ENCODE measurements at regions not wholly inside any gene's neighbourhood (a gene's known extent, or its start where the extent isn't known, plus 50 kb on each side); places are given as distances from the start of the nearest gene placed in this dataset.

DNA sequence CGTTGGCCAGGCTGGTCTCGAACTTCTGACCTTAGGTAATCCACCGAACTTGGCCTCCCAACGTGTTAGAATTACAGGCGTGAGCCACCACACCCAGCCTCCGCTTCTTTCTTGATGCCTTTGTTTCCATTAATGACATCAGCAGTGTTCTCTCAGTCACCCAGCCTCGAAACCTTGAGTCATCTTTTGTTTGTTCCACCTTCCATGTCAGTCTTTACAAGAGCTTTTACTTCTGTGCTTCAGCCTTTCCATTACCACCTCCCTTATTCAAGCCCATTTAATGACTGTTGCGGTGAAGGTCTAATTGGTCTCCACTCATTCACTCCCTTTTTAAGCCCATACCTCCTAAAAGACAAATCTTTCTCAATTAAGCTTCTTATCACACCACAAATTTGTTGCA is 146.6 kb upstream of the ADGRL2 start:
- no peaks in the 10 kb centered on the region for H3K36me3 ChIP-seq (ENCODE audit: control insufficient read depth in 1 of 2, insufficient read depth in 2 of 2, low read depth in 1 of 2, low read length in 2 of 2)
- H3K9me3 ChIP-seq (ENCODE audit: control insufficient read depth, low read length) = no peaks in the 10 kb centered on the region
- H2AFZ ChIP-seq (ENCODE audit: low read depth, low read length) = no peak overlapping the region
- 94% methylated on average over 7 of the region's 8 CpGs for WGBS
- no peaks in the 10 kb centered on the region for H3K27me3 ChIP-seq (ENCODE audit: control insufficient read depth in 1 of 2, insufficient read depth in 1 of 2, low read length in 2 of 2)
- H3K18ac ChIP-seq (ENCODE audit: low read depth in 1 of 2, low read length in 2 of 2) = no peak overlapping the region
- no peak overlapping the region for H2AK5ac ChIP-seq (ENCODE audit: low read length, severe bottlenecking)
- H3K79me1 ChIP-seq (replicated peaks; ENCODE audit: low read length, poor library complexity, severe bottlenecking) = no peaks in the 10 kb centered on the region
- H3K4ac ChIP-seq (ENCODE audit: low read depth in 1 of 2, low read length in 2 of 2) = no peak overlapping the region
- H3K27ac ChIP-seq (ENCODE audit: low read length, poor library complexity, severe bottlenecking) = no peak overlapping the region
- no peak overlapping the region for H3K23ac ChIP-seq (ENCODE audit: low read length in 2 of 2)
- H4K8ac ChIP-seq (ENCODE audit: low read length) = no peak overlapping the region
- no peak overlapping the region for H2BK120ac ChIP-seq (ENCODE audit: low read depth, low read length)
- no peak overlapping the region for H3K14ac ChIP-seq (ENCODE audit: low read length in 2 of 2)
- H3K9ac ChIP-seq (ENCODE audit: low read length) = no peak overlapping the region
- no peak overlapping the region for H2BK5ac ChIP-seq (ENCODE audit: low read depth, low read length, poor library complexity, severe bottlenecking)
- no peak overlapping the region for H4K91ac ChIP-seq (ENCODE audit: low read length)
- no peak overlapping the region for H3K4me2 ChIP-seq (ENCODE audit: low read length, poor library complexity, severe bottlenecking)
- no peak for DNase-seq
- H2BK15ac ChIP-seq (ENCODE audit: low read depth, poor library complexity, severe bottlenecking) = peak overlapping the region; percentile 52
- H2BK12ac ChIP-seq (ENCODE audit: low read length in 2 of 2) = no peak overlapping the region
- H3K4me3 ChIP-seq (ENCODE audit: insufficient read depth in 1 of 2, low read depth in 1 of 2, low read length in 2 of 2) = no peak overlapping the region
- no peaks in the 10 kb centered on the region for H3K4me1 ChIP-seq (ENCODE audit: control insufficient read depth, insufficient read depth, low read depth, low read length)

DNA sequence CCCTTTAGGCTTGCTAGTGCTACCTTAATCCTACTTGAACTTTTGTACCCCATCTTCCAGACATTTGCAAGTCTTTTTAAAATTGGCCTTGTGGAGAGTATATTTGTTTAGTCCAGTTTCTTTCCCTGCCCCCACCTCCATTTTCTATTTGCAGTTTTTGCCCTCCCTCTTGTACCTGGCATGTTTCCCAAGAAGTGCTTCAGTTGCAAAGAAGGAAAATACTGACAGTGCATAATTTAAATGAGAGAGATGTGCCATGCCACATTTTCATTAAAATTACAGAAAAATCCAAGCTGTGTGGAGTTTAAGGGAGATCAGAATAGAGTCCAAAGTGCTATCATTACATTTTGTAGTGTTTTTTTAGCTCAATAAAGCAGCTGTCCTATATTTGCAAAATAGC is 150.0 kb upstream of the ADGRL2 start:
- H3K27me3 ChIP-seq (ENCODE audit: control insufficient read depth in 1 of 2, insufficient read depth in 1 of 2, low read length in 2 of 2) = no peaks in the 10 kb centered on the region
- no peak overlapping the region for H3K9ac ChIP-seq (ENCODE audit: low read length)
- no peaks in the 10 kb centered on the region for H3K79me1 ChIP-seq (replicated peaks; ENCODE audit: low read length, poor library complexity, severe bottlenecking)
- no peak overlapping the region for H3K4ac ChIP-seq (ENCODE audit: low read depth in 1 of 2, low read length in 2 of 2)
- no peak overlapping the region for H3K18ac ChIP-seq (ENCODE audit: low read depth in 1 of 2, low read length in 2 of 2)
- H2AK5ac ChIP-seq (ENCODE audit: low read length, severe bottlenecking) = no peak overlapping the region
- no peak overlapping the region for H2AFZ ChIP-seq (ENCODE audit: low read depth, low read length)
- no peaks in the 10 kb centered on the region for H3K36me3 ChIP-seq (ENCODE audit: control insufficient read depth in 1 of 2, insufficient read depth in 2 of 2, low read depth in 1 of 2, low read length in 2 of 2)
- H3K27ac ChIP-seq (ENCODE audit: low read length, poor library complexity, severe bottlenecking) = no peak overlapping the region
- no peak overlapping the region for H3K4me2 ChIP-seq (ENCODE audit: low read length, poor library complexity, severe bottlenecking)
- H2BK12ac ChIP-seq (ENCODE audit: low read length in 2 of 2) = no peak overlapping the region
- H3K14ac ChIP-seq (ENCODE audit: low read length in 2 of 2) = no peak overlapping the region
- H3K4me3 ChIP-seq (ENCODE audit: insufficient read depth in 1 of 2, low read depth in 1 of 2, low read length in 2 of 2) = no peak overlapping the region
- no peak overlapping the region for H4K8ac ChIP-seq (ENCODE audit: low read length)
- no peak for DNase-seq
- no peaks in the 10 kb centered on the region for H3K9me3 ChIP-seq (ENCODE audit: control insufficient read depth, low read length)
- no peak overlapping the region for H2BK120ac ChIP-seq (ENCODE audit: low read depth, low read length)
- H2BK15ac ChIP-seq (ENCODE audit: low read depth, poor library complexity, severe bottlenecking) = no peak overlapping the region
- no peak overlapping the region for H2BK5ac ChIP-seq (ENCODE audit: low read depth, low read length, poor library complexity, severe bottlenecking)
- no peaks in the 10 kb centered on the region for H3K4me1 ChIP-seq (ENCODE audit: control insufficient read depth, insufficient read depth, low read depth, low read length)
- H3K23ac ChIP-seq (ENCODE audit: low read length in 2 of 2) = no peak overlapping the region
- no peak overlapping the region for H4K91ac ChIP-seq (ENCODE audit: low read length)

DNA sequence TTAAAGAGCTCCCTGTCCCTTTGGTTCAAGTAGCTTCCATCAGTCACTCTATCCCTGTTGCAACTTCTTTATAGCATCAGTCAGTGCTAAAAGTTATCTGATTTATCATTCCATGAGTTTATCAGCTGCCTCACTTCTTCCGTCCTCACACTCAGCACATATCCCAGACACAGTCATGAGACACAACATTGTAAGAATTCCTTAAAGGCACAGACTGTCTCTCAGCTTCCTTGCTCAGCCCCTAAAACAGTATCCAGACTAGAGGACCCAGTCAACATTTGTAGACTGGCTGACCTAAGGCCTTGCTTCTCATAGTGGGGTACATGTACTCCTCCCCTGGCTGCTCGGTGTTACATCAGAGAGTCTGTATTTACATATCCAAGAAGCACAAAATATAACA is 164.9 kb upstream of the ADGRL2 start:
- 34% methylated on average over 1 of the region's 2 CpGs for WGBS
- no peak overlapping the region for H3K9ac ChIP-seq (ENCODE audit: low read length)

DNA sequence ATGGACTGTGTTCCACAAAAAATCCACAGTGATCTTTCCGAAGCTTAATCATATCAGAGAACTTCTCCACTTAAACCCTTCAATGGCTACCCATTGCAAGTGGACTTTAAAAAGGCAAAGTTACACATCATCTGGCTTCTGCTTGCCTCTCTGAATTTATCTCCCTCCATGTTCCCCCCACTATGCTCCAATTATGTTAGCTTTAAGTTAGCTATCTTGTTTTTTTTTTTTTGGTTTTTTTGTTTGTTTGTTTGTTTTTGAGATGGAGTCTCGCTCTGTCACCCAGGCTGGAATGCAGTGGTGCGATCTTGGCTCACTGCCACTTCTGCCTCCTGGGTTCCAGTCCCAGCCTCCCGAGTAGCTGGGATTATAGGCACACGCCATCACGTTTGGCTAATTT is 166.4 kb upstream of the ADGRL2 start:
- no peak overlapping the region for H2AFZ ChIP-seq (ENCODE audit: low read depth, low read length)
- no peaks in the 10 kb centered on the region for H3K36me3 ChIP-seq (ENCODE audit: control insufficient read depth in 1 of 2, insufficient read depth in 2 of 2, low read depth in 1 of 2, low read length in 2 of 2)
- H2BK15ac ChIP-seq (ENCODE audit: low read depth, poor library complexity, severe bottlenecking) = no peak overlapping the region
- H3K9ac ChIP-seq (ENCODE audit: low read length) = no peak overlapping the region
- H2BK120ac ChIP-seq (ENCODE audit: low read depth, low read length) = no peak overlapping the region
- H2AK5ac ChIP-seq (ENCODE audit: low read length, severe bottlenecking) = no peak overlapping the region
- H3K4me1 ChIP-seq (ENCODE audit: control insufficient read depth, insufficient read depth, low read depth, low read length) = no peaks in the 10 kb centered on the region
- H3K9me3 ChIP-seq (ENCODE audit: control insufficient read depth, low read length) = no peaks in the 10 kb centered on the region
- no peak overlapping the region for H3K4me3 ChIP-seq (ENCODE audit: insufficient read depth in 1 of 2, low read depth in 1 of 2, low read length in 2 of 2)
- 95% methylated on average over 6 of the region's 6 CpGs for WGBS
- H3K4me2 ChIP-seq (ENCODE audit: low read length, poor library complexity, severe bottlenecking) = no peak overlapping the region
- H2BK5ac ChIP-seq (ENCODE audit: low read depth, low read length, poor library complexity, severe bottlenecking) = no peak overlapping the region
- H3K27ac ChIP-seq (ENCODE audit: low read length, poor library complexity, severe bottlenecking) = no peak overlapping the region
- no peak overlapping the region for H3K14ac ChIP-seq (ENCODE audit: low read length in 2 of 2)
- H3K4ac ChIP-seq (ENCODE audit: low read depth in 1 of 2, low read length in 2 of 2) = no peak overlapping the region
- no peak overlapping the region for H3K18ac ChIP-seq (ENCODE audit: low read depth in 1 of 2, low read length in 2 of 2)
- no peaks in the 10 kb centered on the region for H3K27me3 ChIP-seq (ENCODE audit: control insufficient read depth in 1 of 2, insufficient read depth in 1 of 2, low read length in 2 of 2)
- H2BK12ac ChIP-seq (ENCODE audit: low read length in 2 of 2) = no peak overlapping the region
- no peak overlapping the region for H4K91ac ChIP-seq (ENCODE audit: low read length)
- peak overlapping the region; percentile 23 for H4K8ac ChIP-seq (ENCODE audit: low read length)
- H3K23ac ChIP-seq (ENCODE audit: low read length in 2 of 2) = no peak overlapping the region
- no peak for DNase-seq
- H3K79me1 ChIP-seq (replicated peaks; ENCODE audit: low read length, poor library complexity, severe bottlenecking) = no peaks in the 10 kb centered on the region

More for the DNA sequence above, 164.9 kb upstream of the ADGRL2 start:
- Histone ChIP-seq H2BK15ac (ENCODE audit: low read depth, poor library complexity, severe bottlenecking) (no peak overlapping the region), H3K14ac (ENCODE audit: low read length in 2 of 2) (no peak overlapping the region), H3K27me3 (ENCODE audit: control insufficient read depth in 1 of 2, insufficient read depth in 1 of 2, low read length in 2 of 2) (no peaks in the 10 kb centered on the region), H3K4me1 (ENCODE audit: control insufficient read depth, insufficient read depth, low read depth, low read length) (no peaks in the 10 kb centered on the region), H4K91ac (ENCODE audit: low read length) (no peak overlapping the region), H2BK5ac (ENCODE audit: low read depth, low read length, poor library complexity, severe bottlenecking) (no peak overlapping the region), H2AFZ (ENCODE audit: low read depth, low read length) (no peak overlapping the region), H3K4me2 (ENCODE audit: low read length, poor library complexity, severe bottlenecking) (peak overlapping the region; percentile 1), H3K9me3 (ENCODE audit: control insufficient read depth, low read length) (no peaks in the 10 kb centered on the region), H2BK120ac (ENCODE audit: low read depth, low read length) (no peak overlapping the region), H3K36me3 (ENCODE audit: control insufficient read depth in 1 of 2, insufficient read depth in 2 of 2, low read depth in 1 of 2, low read length in 2 of 2) (no peaks in the 10 kb centered on the region), H3K4ac (ENCODE audit: low read depth in 1 of 2, low read length in 2 of 2) (peak overlapping the region in 1 of 2 experiments; percentile 17), H3K23ac (ENCODE audit: low read length in 2 of 2) (no peak overlapping the region), H2BK12ac (ENCODE audit: low read length in 2 of 2) (peak overlapping the region in 1 of 2 experiments; percentile 93), H3K4me3 (ENCODE audit: insufficient read depth in 1 of 2, low read depth in 1 of 2, low read length in 2 of 2) (no peak overlapping the region), H2AK5ac (ENCODE audit: low read length, severe bottlenecking) (no peak overlapping the region), H4K8ac (ENCODE audit: low read length) (peak overlapping the region; percentile 32), H3K79me1 (replicated peaks; ENCODE audit: low read length, poor library complexity, severe bottlenecking) (no peaks in the 10 kb centered on the region), H3K27ac (ENCODE audit: low read length, poor library complexity, severe bottlenecking) (no peak overlapping the region), H3K18ac (ENCODE audit: low read depth in 1 of 2, low read length in 2 of 2) (peak overlapping the region in 1 of 2 experiments; percentile 25)
- DNase-seq = peak; percentile 76

All from mesenchymal stem cell (in vitro differentiated cells and primary cell).